ENCODE measurements at regions not wholly inside any gene's neighbourhood (a gene's known extent, or its start where the extent isn't known, plus 50 kb on each side); places are given as distances from the start of the nearest gene placed in this dataset.
"Not testable (repeated sequence)": the region's sequence is repeated elsewhere in the genome, so short reads cannot be mapped to it uniquely, and the experiment has no call there.

GRCh38 chr18:49692906-49693716 lies 120.2 kb downstream of the ACAA2 start:
- DNase-seq = no peak

DNA sequence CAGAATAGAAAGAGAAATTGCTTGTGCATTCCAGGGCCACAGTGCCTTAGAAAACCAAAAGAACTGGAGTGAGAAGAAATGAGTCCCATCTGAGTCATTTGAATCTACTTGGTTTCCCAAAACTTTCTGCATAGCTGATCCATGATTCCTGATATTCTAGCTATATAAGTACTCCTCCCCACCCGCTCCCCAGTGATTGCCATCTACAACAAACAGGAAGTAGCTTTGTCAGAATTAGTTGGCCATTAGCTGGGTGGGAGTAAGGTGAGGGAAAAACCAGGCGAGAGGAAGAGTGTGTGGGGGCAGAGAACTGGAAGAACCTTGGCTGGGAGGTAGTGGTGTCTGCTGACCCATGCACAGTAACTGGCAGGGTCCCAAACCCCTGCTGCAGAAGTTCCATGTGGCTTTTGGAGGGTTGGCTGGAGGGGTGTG lies 122.1 kb downstream of the ACAA2 start:
- no peak for DNase-seq

- no peak for DNase-seq
Measured at GRCh38 chr18:49690312-49690711, 123.0 kb downstream of the ACAA2 start.

GRCh38 chr18:49685231-49685942 lies 123.5 kb downstream of the LIPG start:
- no peak for DNase-seq

GRCh38 chr18:49682803-49683190 lies 120.9 kb downstream of the LIPG start:
- DNase-seq = not testable (repeated sequence)

DNA sequence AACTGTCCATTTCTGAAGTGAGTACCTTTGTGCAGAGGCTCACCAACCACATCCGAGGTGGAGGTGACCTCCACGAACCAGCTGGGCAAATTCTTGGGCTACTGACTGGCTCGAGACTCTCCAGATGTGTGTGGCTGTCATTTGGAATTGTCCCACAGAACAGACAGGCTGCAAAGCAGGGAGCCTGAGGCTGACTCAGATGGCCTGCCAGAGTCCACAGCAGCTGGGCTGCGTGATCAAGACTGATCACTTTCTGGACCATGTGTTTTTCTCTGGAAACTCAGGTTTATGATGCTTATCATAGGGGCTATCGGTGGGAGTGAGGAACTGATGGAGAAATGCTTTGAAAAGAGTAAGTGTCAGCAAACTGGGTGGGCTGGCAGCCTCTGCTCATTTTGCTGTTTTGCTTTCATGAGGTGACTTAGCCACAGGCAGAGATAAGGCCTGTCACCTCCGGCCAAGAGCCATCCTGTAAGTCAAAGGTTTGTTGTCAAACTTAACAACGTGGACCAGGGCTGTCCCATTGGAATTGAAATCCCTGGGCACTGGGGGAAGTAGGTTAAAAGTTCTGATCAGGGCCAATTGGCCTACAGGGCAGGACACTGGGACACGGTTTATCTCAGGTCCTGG lies 120.4 kb downstream of the LIPG start:
- DNase-seq = no peak

- DNase-seq = no peak
Measured at GRCh38 chr18:49681387-49681786, 119.5 kb downstream of the LIPG start.

GRCh38 chr18:49678440-49678839 lies 116.6 kb downstream of the LIPG start:
- DNase-seq = no peak

DNA sequence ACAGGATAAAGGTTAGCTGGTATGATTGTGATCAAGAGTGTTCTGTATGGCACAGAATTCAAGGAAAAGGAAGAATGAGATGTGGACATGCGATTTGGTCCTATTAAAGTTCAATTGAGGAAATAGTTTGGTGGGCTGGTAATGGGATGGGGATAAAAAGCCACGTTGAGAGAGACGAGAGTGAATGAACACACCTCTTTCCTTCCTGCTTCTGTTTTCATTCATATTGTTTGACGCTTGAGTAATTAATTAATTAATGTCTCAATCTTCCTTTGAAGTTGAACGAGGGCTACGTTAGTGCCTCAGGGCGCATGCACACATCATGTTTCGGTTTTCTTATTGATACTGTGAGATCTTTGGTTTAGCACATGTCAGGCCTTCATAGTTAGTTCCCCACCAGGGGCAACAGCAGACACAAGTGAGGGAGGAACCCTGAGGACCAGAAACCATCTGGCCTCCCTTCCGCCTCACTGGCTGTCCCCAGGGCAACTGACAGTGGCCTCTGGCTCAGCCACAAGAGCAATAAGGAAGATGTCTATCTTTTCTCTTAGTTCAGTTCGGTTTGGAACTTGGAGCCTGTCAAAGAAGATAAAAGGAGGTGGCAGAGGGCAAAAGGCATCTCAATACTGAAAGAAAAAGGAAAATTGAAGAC lies 116.0 kb downstream of the LIPG start:
- peak in 1 of 2 experiments; percentile 31 for DNase-seq

DNA sequence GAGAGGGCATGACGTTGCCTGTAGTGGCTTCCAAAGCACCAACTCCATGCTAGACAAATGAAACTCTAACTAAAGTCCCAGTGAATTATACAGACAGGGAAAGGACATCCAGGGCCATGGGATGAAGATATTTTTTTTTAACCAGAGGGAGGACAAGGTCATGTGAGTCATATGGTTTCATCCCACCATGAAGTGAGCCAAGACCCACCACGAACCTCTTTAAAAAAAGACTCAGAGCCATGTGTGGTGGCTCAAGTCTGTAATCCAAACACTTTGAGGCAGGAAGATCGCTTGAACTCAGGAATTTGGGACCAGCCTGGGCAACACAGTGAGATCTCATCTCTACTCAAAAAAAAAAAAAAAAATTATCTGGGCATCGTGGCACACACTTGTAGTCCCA lies 115.2 kb downstream of the LIPG start:
- no peak for DNase-seq

DNA sequence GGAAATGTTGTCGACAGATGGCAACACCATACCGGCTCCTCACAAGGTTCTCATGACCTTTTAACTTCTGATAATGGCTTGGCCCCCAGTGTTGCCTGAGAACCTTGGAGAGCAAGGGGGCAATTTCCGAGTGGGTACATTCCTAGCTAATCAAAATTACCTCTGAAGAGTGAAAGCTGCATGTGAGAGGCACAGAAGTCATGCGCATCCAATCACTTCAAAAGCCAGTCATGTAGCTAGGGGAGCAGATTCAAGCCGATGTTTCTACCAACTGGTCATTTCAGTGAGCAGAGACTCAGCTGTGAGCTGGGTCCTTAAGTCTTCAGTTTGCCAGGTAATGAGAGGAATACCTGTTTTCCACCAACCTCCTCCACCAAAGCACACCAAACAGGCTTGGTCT lies 111.4 kb downstream of the LIPG start:
- DNase-seq = no peak

- DNase-seq = no peak
Measured at GRCh38 chr18:49672853-49673252, 111.0 kb downstream of the LIPG start.

DNA sequence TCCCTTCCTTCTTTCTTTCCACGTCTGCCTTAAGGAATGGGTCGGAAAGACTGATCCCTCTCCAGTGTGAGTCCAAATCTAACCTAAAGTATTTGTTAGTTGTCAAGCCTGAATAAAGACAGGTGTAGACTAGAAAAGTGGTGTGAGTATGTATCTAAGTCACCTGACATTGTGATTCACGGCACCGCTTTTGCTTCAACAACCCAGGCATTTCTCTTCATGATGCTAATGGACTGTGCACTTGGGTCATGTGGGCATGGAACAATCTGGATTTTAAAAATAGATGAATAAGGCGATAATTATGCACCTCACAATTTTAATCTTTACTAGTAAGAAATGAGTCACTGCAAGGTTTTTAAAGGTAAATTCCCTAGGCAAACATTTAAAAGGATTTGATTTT lies 107.5 kb downstream of the LIPG start:
- DNase-seq = no peak

GRCh38 chr18:49668574-49669275 lies 106.9 kb downstream of the LIPG start:
- DNase-seq = peak; percentile 2 to 77

- DNase-seq = no peak
Measured at GRCh38 chr18:49667462-49667861, 105.6 kb downstream of the LIPG start.

GRCh38 chr18:49666045-49666775 lies 104.4 kb downstream of the LIPG start:
- no peak for DNase-seq

DNA sequence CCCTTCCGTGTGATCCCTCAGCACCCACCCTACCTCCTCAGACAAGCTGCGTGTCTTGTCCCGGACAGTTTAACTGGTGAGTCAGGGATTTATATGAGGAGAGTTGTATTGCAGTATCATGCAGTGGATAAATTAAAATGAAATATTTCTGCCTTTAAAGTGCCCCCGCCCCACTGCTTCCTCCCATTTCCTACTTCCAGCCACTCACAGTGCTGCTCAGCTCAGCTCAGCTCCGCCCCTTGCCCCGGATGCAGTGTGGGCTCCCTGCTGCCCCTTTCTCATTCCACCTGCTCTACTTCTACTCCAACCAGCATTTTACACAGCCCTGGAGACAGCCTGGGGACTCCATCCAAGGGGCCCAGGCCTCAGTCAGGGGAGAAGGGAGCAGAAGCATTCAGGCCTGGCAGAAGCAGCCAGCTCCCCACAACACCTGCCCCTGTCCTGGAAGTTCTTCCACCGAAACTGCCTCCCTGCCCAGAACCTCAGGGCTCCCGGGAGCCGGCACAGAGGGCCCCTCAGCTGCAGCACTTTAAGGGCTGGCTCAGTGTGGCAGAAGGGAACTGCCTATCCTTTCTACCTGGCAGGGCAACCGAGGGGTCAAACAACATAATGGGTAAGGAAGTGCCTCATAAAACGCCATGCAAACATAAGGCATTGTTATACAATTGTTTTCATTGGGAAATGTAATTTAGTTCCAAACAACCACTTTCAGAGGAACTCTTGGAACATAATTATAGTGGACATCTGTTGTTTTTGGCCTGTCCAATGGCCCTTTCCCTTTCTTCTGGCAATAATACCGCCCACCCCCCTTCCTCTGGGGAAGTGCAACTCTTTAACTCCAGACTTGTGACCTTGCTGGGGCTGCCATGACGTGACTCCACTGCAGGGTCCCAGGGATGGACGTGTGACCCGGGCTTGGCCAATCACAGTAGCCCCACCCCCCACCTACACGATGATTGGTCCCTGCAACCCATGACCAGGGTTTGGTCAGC lies 102.3 kb downstream of the LIPG start:
- no peak for DNase-seq

- no peak for DNase-seq
Measured at GRCh38 chr18:49662506-49662905, 100.6 kb downstream of the LIPG start.

DNA sequence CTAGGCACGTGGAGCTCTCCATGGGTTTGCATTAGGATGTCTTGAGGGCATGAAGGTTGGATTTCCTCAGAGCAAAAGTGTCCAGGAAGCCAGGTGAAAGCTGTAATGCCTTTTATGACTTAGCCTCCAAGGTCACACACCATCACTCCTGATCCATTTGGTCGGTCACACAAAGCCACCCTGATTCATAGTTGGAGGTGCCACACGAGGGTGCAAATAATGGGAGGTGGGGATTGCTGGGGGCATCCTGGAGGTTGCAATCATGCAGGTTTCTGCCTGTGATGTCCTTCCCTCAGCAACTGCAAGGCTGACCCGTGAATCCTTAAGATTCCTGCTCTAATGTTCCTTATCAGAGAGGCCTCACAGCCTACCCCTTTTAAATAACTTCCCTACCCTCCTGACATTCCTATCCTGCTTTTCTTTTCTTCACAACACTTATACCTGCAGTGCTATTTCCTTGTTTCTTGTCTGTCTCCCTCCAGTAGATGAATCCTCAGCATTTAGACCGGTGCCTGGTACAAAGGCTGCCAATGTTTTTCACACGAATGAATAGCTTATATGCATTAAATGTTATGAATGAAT lies 97.1 kb downstream of the LIPG start:
- no peak for DNase-seq

- no peak for DNase-seq
Measured at GRCh38 chr18:49656073-49656692, 94.3 kb downstream of the LIPG start.

Measured in NCI-H446 (cell line).